ENCODE measurements at regions not wholly inside any gene's neighbourhood (a gene's known extent, or its start where the extent isn't known, plus 50 kb on each side); places are given as distances from the start of the nearest gene placed in this dataset.

DNA sequence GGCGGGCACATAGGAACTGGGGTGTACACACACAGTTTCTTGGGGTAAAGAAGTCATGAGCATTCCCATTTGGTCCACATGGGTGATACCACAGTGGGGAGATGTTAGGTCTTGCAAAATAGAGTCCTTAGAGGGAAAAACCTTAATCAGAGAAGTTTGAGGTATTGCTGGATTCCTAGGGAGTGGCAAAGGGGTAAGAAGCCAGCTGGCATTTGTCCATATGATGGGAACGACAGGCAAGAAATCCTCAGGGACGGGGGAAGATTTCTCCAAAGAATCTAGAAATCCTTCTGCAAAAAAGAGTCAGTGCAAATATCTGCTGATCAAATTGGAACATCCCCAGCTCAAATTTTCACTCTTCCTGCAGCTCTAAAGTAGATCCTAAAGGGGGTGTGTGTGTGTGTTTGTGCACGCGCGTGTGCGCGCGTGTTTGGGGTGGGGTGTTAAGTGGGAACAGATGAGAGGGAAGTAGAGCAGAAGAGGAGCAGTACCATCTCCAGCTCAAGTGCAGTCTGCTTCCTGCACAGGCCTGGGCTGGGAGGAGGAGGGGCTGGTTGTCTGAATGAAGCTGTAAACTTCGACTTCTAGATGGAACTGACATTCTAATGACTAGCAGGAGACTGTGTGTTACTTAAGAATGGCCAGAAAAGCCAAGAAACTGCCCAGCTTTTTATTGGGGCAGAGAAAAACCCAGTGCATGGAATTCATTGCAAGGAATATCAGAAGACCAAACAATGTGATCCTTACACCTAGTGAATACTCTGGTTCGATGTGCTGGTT is 168.0 kb downstream of the SPP2 start:
- Histone ChIP-seq H3K36me3 (no peaks in the 10 kb centered on the region), H3K9me3 (no peaks in the 10 kb centered on the region), H3K4me1 (no peaks in the 10 kb centered on the region), H3K4me3 (no peak overlapping the region), H3K27ac (no peak overlapping the region), H3K27me3 (no peaks in the 10 kb centered on the region)
- WGBS, 2 donors = 46 to 61% methylated on average over 11 of the region's 11 CpGs
- TF ChIP-seq EP300 (IDR thresholded peaks at IDR 0.05) (no peak), POLR2A (IDR thresholded peaks at IDR 0.05) (no peak)
- TF ChIP-seq, protein P1, sequence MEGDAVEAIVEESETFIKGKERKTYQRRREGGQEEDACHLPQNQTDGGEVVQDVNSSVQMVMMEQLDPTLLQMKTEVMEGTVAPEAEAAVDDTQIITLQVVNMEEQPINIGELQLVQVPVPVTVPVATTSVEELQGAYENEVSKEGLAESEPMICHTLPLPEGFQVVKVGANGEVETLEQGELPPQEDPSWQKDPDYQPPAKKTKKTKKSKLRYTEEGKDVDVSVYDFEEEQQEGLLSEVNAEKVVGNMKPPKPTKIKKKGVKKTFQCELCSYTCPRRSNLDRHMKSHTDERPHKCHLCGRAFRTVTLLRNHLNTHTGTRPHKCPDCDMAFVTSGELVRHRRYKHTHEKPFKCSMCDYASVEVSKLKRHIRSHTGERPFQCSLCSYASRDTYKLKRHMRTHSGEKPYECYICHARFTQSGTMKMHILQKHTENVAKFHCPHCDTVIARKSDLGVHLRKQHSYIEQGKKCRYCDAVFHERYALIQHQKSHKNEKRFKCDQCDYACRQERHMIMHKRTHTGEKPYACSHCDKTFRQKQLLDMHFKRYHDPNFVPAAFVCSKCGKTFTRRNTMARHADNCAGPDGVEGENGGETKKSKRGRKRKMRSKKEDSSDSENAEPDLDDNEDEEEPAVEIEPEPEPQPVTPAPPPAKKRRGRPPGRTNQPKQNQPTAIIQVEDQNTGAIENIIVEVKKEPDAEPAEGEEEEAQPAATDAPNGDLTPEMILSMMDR (IDR thresholded peaks at IDR 0.05) = no peak
- DNase-seq (ENCODE audit: low spot score in 2 of 2) = no peak

DNA sequence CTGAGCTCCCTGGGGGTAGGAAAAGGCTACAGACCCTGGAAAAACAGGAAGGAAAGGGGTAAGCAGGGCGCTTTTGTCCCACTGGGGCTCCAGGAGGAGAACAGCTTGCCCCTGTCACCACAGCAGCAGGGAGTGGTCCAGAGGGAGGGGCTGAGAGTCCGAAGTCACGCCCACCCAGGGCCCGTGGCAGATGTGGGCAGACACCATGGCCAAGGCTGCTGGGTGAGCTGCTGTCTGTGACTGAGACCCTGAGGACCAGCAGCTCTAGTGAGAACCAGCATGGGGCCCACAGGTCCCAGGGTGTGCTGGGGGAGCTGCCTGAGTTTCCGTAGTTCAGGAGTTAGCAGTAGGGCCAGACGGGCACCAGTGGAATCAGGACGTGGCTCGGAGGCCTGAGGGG is 162.0 kb downstream of the SPP2 start:
- 69 to 76% methylated on average over 8 of the region's 8 CpGs for WGBS, 2 donors
- TF ChIP-seq EP300 (IDR thresholded peaks at IDR 0.05) = no peak
- TF ChIP-seq, protein P1 (IDR thresholded peaks at IDR 0.05) = no peak
- TF ChIP-seq POLR2A (IDR thresholded peaks at IDR 0.05) = no peak
- H3K4me3 ChIP-seq = no peak overlapping the region
- no peaks in the 10 kb centered on the region for H3K36me3 ChIP-seq
- H3K4me1 ChIP-seq = peaks cover 0 to 10% (median 0%) of the 10 kb centered on the region in 4 donors
- no peak overlapping the region for H3K27ac ChIP-seq
- no peak for DNase-seq (ENCODE audit: low spot score in 2 of 2)
- H3K27me3 ChIP-seq = no peaks in the 10 kb centered on the region
- no peaks in the 10 kb centered on the region for H3K9me3 ChIP-seq

DNA sequence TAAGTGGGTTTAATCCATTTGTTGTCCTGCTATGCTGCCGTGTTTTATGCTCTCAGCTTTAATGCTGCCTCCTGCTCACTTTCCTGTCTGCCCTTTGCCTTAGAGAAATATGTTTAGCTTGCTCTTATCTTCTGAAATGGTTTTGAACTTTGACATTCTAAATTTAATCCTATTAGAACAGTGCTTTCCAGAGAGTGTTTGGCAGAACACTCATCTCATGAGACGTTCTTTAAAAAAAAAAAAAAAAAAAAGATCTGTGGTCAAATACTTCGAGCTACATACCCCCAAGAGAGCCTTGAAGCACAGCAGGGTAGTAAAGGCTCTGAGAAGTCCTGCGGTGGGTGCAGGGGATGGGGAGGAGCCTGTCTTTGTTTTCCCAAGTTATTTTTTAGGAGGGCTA is 161.3 kb downstream of the SPP2 start:
- H3K4me3 ChIP-seq = no peak overlapping the region
- TF ChIP-seq, protein P1 (IDR thresholded peaks at IDR 0.05) = no peak
- TF ChIP-seq EP300 (IDR thresholded peaks at IDR 0.05) (no peak), POLR2A (IDR thresholded peaks at IDR 0.05) (no peak)
- no peak for DNase-seq (ENCODE audit: low spot score in 2 of 2)
- H3K4me1 ChIP-seq = peaks cover 0 to 10% (median 0%) of the 10 kb centered on the region in 4 donors
- no peak overlapping the region for H3K27ac ChIP-seq
- 24 to 32% methylated on average over 4 of the region's 4 CpGs for WGBS, 2 donors
- peaks cover 0 to 3% (median 0%) of the 10 kb centered on the region in 4 donors for H3K9me3 ChIP-seq
- no peaks in the 10 kb centered on the region for H3K36me3 ChIP-seq
- no peaks in the 10 kb centered on the region for H3K27me3 ChIP-seq

DNA sequence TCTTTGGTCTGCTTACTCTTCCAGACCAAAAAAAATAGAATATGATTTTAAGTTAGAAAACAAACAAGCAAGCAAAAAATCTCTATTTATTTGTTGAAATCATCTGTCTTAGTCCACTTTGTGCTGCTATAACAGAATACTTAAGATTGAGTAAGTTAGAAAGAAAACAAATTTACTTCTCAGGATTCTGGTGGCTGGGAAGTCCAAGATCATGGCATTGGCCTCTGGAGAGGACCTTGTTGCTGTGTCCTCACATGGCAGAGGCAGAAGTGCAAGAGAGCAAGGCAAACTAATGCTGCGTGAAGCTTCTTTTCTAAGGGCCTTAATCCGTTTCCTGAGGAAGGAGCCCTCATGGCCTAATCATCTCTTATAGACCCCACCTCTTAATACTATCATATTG is 156.2 kb downstream of the SPP2 start:
- Histone ChIP-seq H3K4me1 (peaks cover 0 to 13% (median 0%) of the 10 kb centered on the region in 4 donors), H3K27ac (no peak overlapping the region), H3K9me3 (peaks cover 0 to 7% (median 0%) of the 10 kb centered on the region in 4 donors), H3K4me3 (no peak overlapping the region), H3K27me3 (no peaks in the 10 kb centered on the region), H3K36me3 (no peaks in the 10 kb centered on the region)
- TF ChIP-seq, protein P1 (IDR thresholded peaks at IDR 0.05) = no peak
- TF ChIP-seq POLR2A (IDR thresholded peaks at IDR 0.05) (no peak), EP300 (IDR thresholded peaks at IDR 0.05) (no peak)
- 96 to 97% methylated on average over 2 of the region's 2 CpGs for WGBS, 2 donors
- DNase-seq (ENCODE audit: low spot score in 2 of 2) = no peak

DNA sequence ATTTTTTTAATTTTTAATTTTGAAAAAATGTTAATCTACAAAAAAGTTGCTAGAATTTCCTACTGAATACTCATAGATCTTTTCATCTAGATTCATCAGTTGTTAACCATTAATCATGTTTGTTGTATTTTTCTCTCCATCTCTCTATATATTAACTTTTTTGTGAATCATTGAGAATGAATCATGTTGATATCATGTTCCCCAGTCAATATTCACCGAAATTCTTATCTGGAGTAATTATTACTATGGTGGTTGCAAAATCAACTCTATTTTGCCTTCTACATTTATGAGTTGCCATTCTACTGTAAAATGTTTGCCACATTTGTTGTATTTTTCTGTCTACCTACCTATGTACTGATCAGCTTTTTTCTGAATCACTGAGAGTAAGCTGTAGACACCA is 154.0 kb downstream of the SPP2 start:
- Histone ChIP-seq H3K4me1 (peaks cover 0 to 10% (median 0%) of the 10 kb centered on the region in 4 donors), H3K36me3 (no peaks in the 10 kb centered on the region), H3K27me3 (no peaks in the 10 kb centered on the region), H3K27ac (no peak overlapping the region), H3K4me3 (no peak overlapping the region), H3K9me3 (peaks cover 0 to 7% (median 0%) of the 10 kb centered on the region in 4 donors)
- WGBS, 2 donors = 89 to 93% methylated on average over 1 of the region's 1 CpG
- DNase-seq (ENCODE audit: low spot score in 2 of 2) = no peak
- TF ChIP-seq EP300 (IDR thresholded peaks at IDR 0.05) (no peak), POLR2A (IDR thresholded peaks at IDR 0.05) (no peak)
- TF ChIP-seq, protein P1 (IDR thresholded peaks at IDR 0.05) = no peak
